SK-N-SH (cell line): ENCODE measurements at regions not wholly inside any gene's neighbourhood (a gene's known extent, or its start where the extent isn't known, plus 50 kb on each side); places are given as distances from the start of the nearest gene placed in this dataset.

Source experiments
- CTCF ChIA-PET: fragments of 300-600, 350-600 bp; formaldehyde crosslinking; extraction: SDS; loops from one replicate; lab custom pipeline; 2021; lab: Yijun Ruan, JAX
- POLR2A ChIA-PET: fragments of 350-600 bp; sonication (Branson Sonifier 250); formaldehyde crosslinking; extraction: SDS; loops from one replicate; lab custom pipeline; 2020; ENCODE audit warnings: antibody characterized with exemption, inconsistent platforms; lab: Yijun Ruan, JAX
- DNase-seq: peaks from one replicate; pipeline ENCODE4 v3.0.0; 2012
- H2AFZ ChIP-seq: fragments of 200-600 bp; sonication (generic); 2 replicates; pipeline ENCODE4 v1.8.1; 2016; ENCODE audit warnings: antibody characterized with exemption, mild to moderate bottlenecking, low read depth
- H3F3A ChIP-seq: fragments of 200-600 bp; sonication (generic); replicated peaks from 2 replicates; pipeline ENCODE3; 2016; ENCODE audit warnings: antibody characterized with exemption, mild to moderate bottlenecking; ENCODE audit not compliant: insufficient read depth
- H3K27ac ChIP-seq, 2 experiments: fragments of 200-500 bp in 1 of 2; fragments of 200-600 bp in 1 of 2; sonication (Bioruptor generic) in 1 of 2; sonication (generic), shearing (Covaris generic) in 1 of 2; 2 replicates each; pipeline versions ENCODE4 v1.5.1 to v1.6.1; 2014 to 2016; ENCODE audit warnings: low read depth in 2 of 2, inconsistent platforms in 1 of 2, low read length in 1 of 2, mild to moderate bottlenecking in 1 of 2, mixed read lengths in 1 of 2
- H3K27me3 ChIP-seq: fragments of 200-600 bp; sonication (generic), shearing (Covaris generic); 2 replicates; pipeline ENCODE4 v1.6.1; 2016; ENCODE audit warnings: mixed run types; ENCODE audit not compliant: insufficient read depth
- H3K36me3 ChIP-seq, 2 experiments: fragments of 200-500 bp in 1 of 2; fragments of 200-600 bp in 1 of 2; sonication (Bioruptor generic) in 1 of 2; sonication (generic) in 1 of 2; replicated peaks in 1 of 2; 2 replicates each; pipeline versions ENCODE3 to v1.5.1; 2014 to 2016; ENCODE audit warnings: low read length in 1 of 2, mild to moderate bottlenecking in 1 of 2; ENCODE audit not compliant: insufficient read depth in 2 of 2, control insufficient read depth in 1 of 2
- H3K4me1 ChIP-seq, 2 experiments: fragments of 200-500 bp in 1 of 2; fragments of 200-600 bp in 1 of 2; sonication (Bioruptor generic) in 1 of 2; sonication (generic), shearing (Covaris generic) in 1 of 2; 2 replicates each; pipeline versions ENCODE4 v1.5.1 to v1.6.1; 2014 to 2016; ENCODE audit warnings: low read depth in 1 of 2, low read length in 1 of 2, mixed run types in 1 of 2; ENCODE audit not compliant: insufficient read depth in 2 of 2, control insufficient read depth in 1 of 2
- H3K4me2 ChIP-seq: fragments of 200-600 bp; sonication (generic), shearing (Covaris generic); 2 replicates; pipeline ENCODE4 v1.6.1; 2017; ENCODE audit warnings: mixed run types
- H3K4me3 ChIP-seq, 2 experiments: fragments of 200-500 bp in 1 of 2; fragments of 200-600 bp in 1 of 2; sonication (Bioruptor generic) in 1 of 2; sonication (generic), shearing (Covaris generic) in 1 of 2; 2 replicates each; pipeline versions ENCODE4 v1.5.1 to v1.8.1; 2014 to 2016; ENCODE audit warnings: low read depth in 2 of 2, inconsistent platforms in 1 of 2, low read length in 1 of 2, mild to moderate bottlenecking in 1 of 2, mixed read lengths in 1 of 2, moderate library complexity in 1 of 2
- H3K79me2 ChIP-seq: fragments of 200-600 bp; sonication (generic); 2 replicates; pipeline ENCODE4 v1.8.1; 2017; ENCODE audit warnings: mild to moderate bottlenecking; ENCODE audit not compliant: insufficient read depth
- H3K9ac ChIP-seq: fragments of 200-600 bp; sonication (generic); 2 replicates; pipeline ENCODE4 v1.6.1; 2017; ENCODE audit warnings: mixed run types
- H3K9me2 ChIP-seq: fragments of 200-600 bp; sonication (generic); 2 replicates; pipeline ENCODE4 v1.6.1; 2017; ENCODE audit warnings: mixed run types
- H3K9me3 ChIP-seq: fragments of 200-600 bp; sonication (generic); 2 replicates; pipeline ENCODE4 v1.6.1; 2017; ENCODE audit warnings: mixed run types, mild to moderate bottlenecking, moderate library complexity
- H4K20me1 ChIP-seq: fragments of 200-600 bp; sonication (generic); 2 replicates; pipeline ENCODE4 v1.6.1; 2017; ENCODE audit warnings: mild to moderate bottlenecking, mixed run types; ENCODE audit not compliant: insufficient read depth
- CHD2 ChIP-seq: fragments of 150-350 bp; IDR thresholded peaks from 2 replicates; pipeline ENCODE4 v1.6.1; 2018; ENCODE audit warnings: low read length; ENCODE audit not compliant: partially characterized antibody
- CTCF ChIP-seq: fragments of 200-600 bp; sonication (generic); IDR thresholded peaks from 2 replicates; pipeline ENCODE4 v1.6.1; 2017; ENCODE audit warnings: antibody characterized with exemption, mild to moderate bottlenecking, moderate library complexity
- EP300 ChIP-seq, 2 experiments: IDR thresholded peaks; 2 replicates each; pipeline versions ENCODE4 v1.4.0 to v1.6.1; 2012; ENCODE audit warnings: borderline replicate concordance in 1 of 2, low read depth in 1 of 2, low read length in 1 of 2
- FOXJ3 ChIP-seq: sonication (generic); formaldehyde crosslinking; IDR thresholded peaks from 2 replicates; pipeline ENCODE4 v1.5.1; 2020; ENCODE audit warnings: mild to moderate bottlenecking, missing genetic modification reagents
- GABPA ChIP-seq: IDR thresholded peaks from 2 replicates; pipeline ENCODE4 v1.4.0; 2012; ENCODE audit warnings: low read depth, mild to moderate bottlenecking
- GATA2 ChIP-seq: sonication (generic); formaldehyde crosslinking; IDR thresholded peaks from 2 replicates; pipeline ENCODE4 v1.5.0; 2020; ENCODE audit warnings: mild to moderate bottlenecking, missing genetic modification reagents
- NFIC ChIP-seq: IDR thresholded peaks from 2 replicates; pipeline ENCODE4 v1.4.0; 2012; ENCODE audit warnings: borderline replicate concordance
- PBX3 ChIP-seq: IDR thresholded peaks from 2 replicates; pipeline ENCODE4; 2012
- POLR2AphosphoS5 ChIP-seq: IDR thresholded peaks from 2 replicates; pipeline ENCODE4 v1.6.1; 2012; ENCODE audit warnings: low read depth, low read length
- RCOR1 ChIP-seq: fragments of 150-350 bp; IDR thresholded peaks from 2 replicates; pipeline ENCODE4 v1.6.1; 2017; ENCODE audit warnings: antibody characterized with exemption, low read length
- REST ChIP-seq: IDR thresholded peaks from 2 replicates; pipeline ENCODE4 v1.6.1; 2012; ENCODE audit warnings: mild to moderate bottlenecking, low read depth, low read length, moderate library complexity
- SIN3A ChIP-seq: IDR thresholded peaks from 2 replicates; pipeline ENCODE4 v1.6.1; 2012; ENCODE audit warnings: low read depth, mild to moderate bottlenecking, low read length, moderate library complexity, borderline replicate concordance
- SMC3 ChIP-seq: IDR thresholded peaks from 2 replicates; pipeline ENCODE4 v1.6.1; 2012; ENCODE audit warnings: low read depth, low read length, improper control_type of control experiment
- TEAD4 ChIP-seq: IDR thresholded peaks from 2 replicates; pipeline ENCODE4 v1.4.0; 2012; ENCODE audit warnings: mild to moderate bottlenecking, borderline replicate concordance; ENCODE audit not compliant: insufficient read depth
- USF2 ChIP-seq: fragments of 150-350 bp; IDR thresholded peaks from 2 replicates; pipeline ENCODE4 v1.6.1; 2017; ENCODE audit warnings: antibody characterized with exemption, low read length, low read depth, borderline replicate concordance
- YY1 ChIP-seq: IDR thresholded peaks from 2 replicates; pipeline ENCODE4 v1.4.0; 2012; ENCODE audit warnings: low read depth, mild to moderate bottlenecking
- WGBS: methylation state at CpG from one replicate; pipeline ENCODE4 v1.1.6; 2017; ENCODE audit warnings: low lambda C conversion rate; 5-methylcytosine and 5-hydroxymethylcytosine counted together

GRCh38 chr14:38837343-38838048 lies 265.5 kb downstream of the SEC23A start:
- TF ChIP-seq SMC3 (no peak), GATA2 (no peak), USF2 (no peak), PBX3 (no peak), TEAD4 (no peak), RCOR1 (no peak), POLR2AphosphoS5 (no peak), REST (no peak), SIN3A (no peak), GABPA (no peak), YY1 (no peak), FOXJ3 (CRISPR knock-in tag) (no peak), NFIC (no peak), EP300 (IDR thresholded peaks at IDR 0.05; ENCODE audit: borderline replicate concordance in 1 of 2, low read depth in 1 of 2, low read length in 1 of 2) (no peak), CTCF (no peak), CHD2 (no peak)
- no peak overlapping the region for H3K4me2 ChIP-seq
- CTCF ChIA-PET: no interaction called here
- no peaks in the 10 kb centered on the region; the same call in 1 of the 2 replicates for H3K27me3 ChIP-seq
- no peaks in the 10 kb centered on the region; a peak in 1 of 4 replicates for H3K4me1 ChIP-seq
- WGBS: 0% methylated on average over 3 of the region's 17 CpGs
- no peaks in the 10 kb centered on the region for H3K36me3 ChIP-seq
- H3K9ac ChIP-seq: no peak overlapping the region
- H3K4me3 ChIP-seq: no peak overlapping the region
- H4K20me1 ChIP-seq: no peaks in the 10 kb centered on the region
- H2AFZ ChIP-seq: no peak overlapping the region
- H3K9me2 ChIP-seq: no peaks in the 10 kb centered on the region
- no peak for DNase-seq
- no peaks in the 10 kb centered on the region for H3F3A ChIP-seq
- no peaks in the 10 kb centered on the region for H3K9me3 ChIP-seq
- no peaks in the 10 kb centered on the region for H3K79me2 ChIP-seq
- POLR2A ChIA-PET: no interaction called here
- no peak overlapping the region for H3K27ac ChIP-seq
